ENCODE measurements at regions not wholly inside any gene's neighbourhood (a gene's known extent, or its start where the extent isn't known, plus 50 kb on each side); places are given as distances from the start of the nearest gene placed in this dataset.

DNA sequence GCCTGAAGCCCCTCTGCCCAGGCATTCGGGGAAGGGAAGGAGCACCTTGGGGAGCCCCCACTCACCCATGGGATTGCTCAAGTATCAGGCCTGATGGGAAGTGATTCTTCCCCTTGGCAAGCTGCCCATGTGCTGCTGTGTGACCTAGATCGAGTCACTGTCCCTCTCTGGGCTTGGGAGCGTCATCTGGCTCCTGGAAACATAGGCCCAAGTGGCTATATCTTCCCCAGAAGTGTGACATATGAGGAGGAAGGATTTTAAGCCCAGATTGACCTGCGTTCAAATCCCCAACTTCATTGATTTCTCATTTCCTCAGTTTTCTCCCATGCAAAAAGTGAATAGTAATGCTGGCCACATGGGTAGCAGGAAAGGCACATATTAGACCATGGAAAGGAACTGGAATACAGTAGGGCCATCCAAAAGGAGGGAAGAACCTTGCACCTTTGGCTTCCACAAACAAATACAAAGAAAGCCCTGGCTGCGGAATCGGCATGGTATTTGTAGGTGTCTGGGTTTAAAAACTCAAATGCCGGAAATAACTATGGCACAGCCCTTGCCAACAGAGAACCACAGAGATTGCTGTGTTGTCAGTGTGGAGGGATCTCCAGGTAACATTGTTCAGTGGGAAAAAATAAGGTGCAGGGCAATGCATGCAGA is 169.5 kb upstream of the ZMIZ1 start:
- DNase-seq, result peak; percentile 24

DNA sequence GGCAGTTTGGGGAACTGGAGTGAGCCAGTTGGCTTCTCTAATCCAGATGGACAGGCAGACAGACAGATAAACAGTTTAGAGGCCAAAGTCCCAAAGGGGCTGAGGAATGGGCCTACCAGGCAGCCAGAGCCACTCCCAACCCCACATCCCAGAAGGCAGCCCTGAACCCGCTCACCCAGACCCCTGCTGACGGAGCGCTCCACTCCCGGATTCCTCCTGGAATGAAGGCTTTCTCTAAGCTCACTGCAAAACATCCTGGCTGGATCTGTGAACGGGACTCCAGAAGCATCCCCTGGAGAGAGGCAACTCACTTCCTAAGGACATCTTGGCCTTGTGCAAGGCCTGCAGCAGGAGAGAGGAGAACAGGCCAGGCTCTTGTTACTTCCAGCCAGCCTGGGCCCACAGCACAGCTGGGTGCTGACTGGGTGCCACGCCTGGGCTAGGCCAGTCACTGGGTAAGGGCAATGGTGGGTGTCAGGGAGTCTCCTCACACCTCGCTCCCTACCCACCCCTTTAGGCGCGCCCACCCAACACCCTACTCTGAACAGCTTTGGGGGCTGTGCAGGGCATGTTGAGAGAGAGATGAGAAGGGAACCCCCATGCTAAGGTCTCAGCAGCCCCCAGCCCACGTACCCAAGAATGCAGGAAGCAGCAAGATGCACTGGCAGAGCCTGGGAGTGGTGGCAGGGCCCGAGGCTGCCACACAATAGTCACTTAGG is 168.6 kb upstream of the ZMIZ1 start:
- peak; percentile 61 for DNase-seq

DNA sequence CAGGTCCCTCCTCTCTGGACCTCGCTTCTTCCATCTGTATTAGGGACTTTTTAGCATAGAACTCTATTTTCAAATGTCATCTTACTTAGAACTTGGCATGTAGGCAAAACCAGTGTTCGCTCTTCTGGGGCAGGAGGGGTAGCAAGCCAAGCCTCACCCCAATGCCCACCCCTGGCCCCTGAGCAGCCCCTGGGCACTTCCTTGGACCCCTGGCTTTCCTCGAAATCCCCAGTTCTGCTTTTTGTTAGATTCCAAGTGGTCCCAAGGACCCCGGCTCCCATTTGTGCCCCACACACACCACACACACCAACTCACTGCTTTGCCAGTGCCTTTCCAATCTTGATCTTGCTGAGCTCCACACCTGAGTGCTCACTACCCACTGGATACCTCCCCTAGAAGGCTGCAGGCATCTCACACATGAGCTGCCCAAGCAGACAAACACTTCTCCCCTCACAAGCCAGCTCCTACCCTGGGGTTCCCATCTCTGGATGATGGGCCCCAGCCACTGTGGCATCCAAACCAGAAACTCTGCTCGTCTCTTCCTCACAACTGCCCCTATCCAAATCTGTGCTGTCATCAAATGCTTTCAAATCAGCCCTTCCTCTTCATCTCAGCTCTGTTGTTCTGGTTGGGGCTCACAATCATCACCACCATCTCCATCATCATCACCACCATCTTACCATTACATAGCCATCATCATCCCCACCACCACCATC is 167.9 kb upstream of the ZMIZ1 start:
- DNase-seq, result peak; percentile 19

DNA sequence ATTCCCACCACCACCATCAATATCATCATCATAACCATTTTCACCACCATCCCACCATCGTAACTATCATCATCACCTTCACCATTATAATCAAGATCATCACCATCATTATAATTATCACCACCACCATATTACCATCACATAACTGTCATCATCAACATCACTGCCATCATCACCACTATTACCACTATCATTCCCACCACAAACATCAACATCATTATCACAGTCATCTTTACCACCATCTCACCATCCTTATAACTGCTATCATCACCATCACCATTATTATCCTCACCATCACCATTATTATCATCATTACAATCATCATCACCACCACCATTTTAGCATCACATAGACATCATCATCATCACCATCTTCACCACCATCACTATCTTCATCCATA is 167.1 kb upstream of the ZMIZ1 start:
- no peak for DNase-seq

DNA sequence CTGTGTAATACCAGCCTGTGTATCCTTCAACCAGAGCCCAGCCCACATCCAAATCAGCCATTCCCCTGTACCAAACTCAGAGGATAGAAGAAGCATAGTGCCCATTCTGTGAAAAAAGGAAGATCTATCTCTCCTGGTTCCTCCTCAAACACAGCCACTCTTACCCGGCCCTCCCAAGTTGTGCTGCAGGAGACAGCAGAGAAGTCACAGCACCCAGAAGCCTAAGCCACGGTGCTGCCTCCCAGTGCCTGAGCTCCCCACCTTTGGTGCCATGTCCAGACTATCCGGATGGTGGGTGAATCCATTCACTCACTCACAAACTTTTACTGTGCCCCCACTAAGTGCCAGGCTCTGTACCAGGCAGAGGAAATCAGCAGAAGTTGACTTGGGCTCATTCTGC is 166.0 kb upstream of the ZMIZ1 start:
- peak; percentile 22 for DNase-seq

DNA sequence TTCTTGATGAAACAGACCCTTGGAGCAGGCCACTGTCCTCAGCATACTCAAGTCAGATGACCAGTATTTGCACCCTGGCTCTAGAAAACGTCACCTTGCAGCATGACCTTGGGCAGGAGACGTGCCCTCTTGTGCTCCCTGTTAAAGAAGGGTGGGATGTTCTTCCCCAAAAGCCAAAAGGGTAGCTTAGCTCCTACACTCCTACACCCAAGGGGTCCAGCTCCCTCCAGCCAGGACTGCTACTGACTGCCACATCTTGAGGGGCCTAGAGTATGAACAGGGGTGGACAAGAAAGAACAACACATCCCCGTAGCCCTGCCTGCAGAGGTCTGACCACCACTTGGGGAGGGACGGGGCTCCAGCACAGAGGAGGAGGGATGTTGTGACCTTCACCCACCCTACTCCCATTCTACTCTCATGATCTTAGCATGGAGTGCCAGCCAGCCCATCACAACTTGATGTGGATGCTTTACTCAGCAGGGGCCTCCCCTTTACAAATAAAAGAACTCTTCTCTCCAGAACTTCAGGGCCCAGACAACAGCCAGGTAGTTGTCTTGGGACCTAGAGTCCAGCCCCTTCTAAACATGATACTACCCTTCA is 165.3 kb upstream of the ZMIZ1 start:
- peak; percentile 30 for DNase-seq

DNA sequence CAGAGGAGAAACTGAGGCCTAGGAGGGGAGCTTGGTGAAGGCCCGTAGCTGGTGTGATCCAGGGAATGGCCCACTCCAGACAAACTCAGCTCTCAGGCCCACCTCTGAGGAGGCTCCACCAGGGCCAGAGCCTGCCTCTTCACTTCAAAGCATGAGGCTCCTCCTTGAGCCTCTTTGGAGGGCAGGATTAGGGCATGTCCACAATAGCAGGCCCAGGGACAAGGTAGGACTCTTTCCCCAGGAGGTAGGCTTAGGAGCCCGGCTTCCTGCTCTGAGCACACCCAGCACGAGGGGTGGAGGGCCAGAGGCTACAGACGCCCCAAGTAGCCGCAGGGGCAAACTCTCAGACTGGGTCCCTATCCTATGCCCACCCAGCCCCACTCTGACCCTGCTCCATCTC is 164.6 kb upstream of the ZMIZ1 start:
- DNase-seq, result peak; percentile 12

DNA sequence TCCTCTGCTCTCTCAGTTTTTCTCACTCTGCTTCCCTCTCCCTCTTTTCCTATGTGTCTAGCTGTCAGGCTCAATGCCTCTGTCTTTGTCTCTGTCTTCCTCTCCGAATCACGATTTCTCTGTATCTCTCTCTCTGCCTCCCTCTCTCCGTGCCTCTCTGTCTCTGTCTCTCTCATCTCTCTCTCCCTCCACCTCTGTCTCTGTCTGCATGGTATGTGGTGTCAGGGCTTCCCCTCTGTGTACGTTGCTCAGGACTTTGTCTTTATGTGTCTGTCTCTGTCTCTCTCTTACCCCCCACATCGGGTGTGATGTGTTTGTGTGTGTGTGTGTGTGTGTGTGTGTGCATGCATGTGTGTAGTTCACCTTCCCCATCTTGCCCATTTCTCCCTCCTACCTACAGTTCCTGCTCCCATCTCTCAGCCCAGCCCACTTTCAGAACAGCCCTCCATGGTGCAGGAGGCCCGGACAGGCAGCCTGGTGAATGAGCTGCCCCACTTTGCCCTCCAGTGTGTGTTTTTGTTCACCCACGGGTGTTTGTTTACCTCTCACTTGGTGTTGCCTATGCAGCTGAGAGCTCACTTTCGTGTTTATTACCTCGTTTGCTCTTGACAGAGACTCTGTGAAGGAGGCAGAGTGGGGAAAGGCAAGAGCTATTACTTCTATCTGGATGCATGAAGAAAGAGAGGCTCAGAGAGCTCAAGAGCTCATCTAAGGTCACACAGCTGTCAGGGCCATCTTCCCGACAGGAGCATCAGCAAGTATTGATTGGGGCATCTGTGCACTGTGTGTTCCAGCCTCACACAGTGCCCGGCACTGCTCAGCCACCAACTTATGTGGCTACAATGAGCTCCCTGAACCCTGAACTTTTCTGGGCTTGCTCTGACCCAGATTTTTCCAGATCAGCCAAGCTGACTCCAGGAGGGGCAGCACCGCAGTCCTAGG is 163.5 kb upstream of the ZMIZ1 start:
- peak; percentile 22 for DNase-seq

DNA sequence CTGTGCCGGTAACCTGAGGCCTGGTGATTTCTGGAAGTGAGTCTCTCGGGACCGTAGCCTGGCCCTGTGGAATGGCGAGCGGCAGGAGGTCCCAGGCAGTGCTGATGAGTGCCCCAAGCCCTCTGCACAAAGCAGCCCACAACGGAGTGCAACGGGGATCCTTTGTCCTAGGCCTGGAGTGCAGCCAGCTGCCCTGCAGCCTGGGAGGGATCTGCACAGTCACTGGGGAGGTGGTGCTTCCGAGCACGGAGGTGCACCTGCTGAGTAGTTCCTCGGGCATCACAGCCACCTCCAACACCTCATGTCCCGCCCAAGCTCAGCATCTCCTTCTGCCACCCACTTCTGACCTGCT is 162.8 kb upstream of the ZMIZ1 start:
- DNase-seq, result peak; percentile 4

DNA sequence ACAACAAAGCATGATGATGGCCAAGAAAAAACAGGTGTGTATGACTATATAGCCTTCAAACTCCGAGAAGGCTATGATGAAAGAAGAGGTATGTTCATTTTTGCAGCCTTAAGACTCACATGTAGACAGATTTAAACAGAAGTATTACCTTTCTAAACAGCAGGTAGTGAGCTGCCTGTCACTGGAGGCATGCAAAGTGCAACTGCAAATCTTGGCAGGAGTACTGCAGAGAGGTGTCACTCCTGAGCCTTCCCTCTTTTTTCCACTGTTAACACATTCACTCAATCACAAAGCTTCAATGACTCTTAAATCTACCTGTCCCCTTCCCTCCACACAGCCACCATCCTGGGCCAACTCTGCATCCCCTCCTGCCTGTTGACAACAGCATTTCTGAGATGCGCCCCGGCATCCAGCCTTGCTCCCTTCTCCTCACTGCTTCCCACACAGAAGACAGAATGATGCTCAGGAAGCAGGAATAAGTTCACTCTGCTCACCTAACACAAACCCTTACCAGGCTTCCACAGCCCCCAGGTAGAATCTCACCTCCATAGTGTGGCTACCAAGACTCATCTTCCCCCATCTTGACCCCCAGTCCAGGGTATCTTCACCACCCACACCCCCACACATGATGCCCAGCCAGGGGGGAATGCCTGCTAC is 161.9 kb upstream of the ZMIZ1 start:
- peak; percentile 31 for DNase-seq

DNA sequence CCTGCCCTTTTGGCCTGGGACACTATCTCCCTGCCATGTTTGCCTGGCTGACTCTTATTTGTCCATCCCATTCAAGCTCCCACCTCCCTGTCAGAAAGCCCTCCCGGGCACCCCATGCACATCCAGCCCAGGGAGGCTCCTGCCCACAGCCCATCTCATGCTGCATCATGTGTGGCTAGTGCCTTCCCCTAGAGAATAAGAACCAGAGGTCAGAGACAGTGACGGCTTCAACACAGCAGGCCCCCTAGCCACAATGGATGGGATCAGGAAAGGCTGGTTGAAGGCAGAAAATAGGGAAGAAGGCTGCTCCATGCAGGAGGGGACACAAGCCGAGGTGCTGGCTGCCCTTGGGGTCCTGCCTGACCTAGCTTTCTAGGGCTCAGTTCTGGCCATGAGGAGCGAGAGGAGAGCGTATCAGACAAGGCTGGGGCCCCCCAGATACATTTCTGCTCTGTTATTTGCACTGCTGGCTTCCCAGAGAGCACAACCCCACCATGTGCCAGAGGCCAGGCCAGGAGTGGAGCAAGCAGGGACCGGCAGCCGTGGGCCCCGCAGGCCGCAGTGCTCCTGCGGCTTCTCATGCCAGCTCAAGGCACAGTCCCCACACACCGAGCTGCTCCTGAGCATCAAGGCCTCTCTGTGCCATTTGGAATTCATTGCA is 161.1 kb upstream of the ZMIZ1 start:
- peak; percentile 46 for DNase-seq

DNA sequence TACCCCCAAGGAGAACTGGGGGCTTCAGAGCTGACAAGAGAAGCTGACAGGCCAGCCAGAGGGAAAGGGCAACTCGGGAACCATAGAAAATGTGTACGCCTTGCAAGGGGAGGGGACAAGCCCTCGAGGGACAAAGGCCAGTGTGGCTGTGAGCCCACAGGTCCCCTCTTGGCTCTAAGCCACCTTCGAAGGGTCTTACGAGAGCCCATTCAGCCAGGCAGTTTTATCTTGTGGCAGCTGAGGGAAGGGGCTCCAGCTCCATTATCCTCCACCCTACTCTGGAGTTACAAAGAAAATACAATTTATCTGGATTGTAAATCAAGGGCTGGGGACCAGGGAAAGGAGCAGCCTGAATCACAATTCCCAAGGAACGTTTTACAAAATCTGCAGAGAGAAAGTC is 159.5 kb upstream of the ZMIZ1 start:
- no peak for DNase-seq

DNA sequence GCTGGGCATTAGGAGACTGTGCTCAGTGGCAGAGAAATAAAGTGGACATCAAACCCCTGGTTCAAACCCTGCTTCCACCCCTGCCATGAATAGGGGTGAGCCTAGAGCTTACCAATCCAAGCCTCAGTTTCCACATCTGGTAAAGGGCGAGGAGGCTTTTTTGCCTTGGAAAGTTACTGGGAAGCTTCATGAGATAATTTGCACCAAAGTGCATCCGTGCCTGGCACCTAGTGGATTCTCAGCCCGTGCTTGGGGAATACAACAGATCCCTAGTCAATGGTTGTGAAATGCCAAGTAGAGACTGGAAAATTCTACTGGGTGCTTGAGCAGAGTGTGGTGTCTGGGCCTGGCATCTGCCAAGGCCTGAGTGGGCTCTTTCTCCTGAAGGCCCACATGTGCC is 158.7 kb upstream of the ZMIZ1 start:
- DNase-seq, result no peak

DNA sequence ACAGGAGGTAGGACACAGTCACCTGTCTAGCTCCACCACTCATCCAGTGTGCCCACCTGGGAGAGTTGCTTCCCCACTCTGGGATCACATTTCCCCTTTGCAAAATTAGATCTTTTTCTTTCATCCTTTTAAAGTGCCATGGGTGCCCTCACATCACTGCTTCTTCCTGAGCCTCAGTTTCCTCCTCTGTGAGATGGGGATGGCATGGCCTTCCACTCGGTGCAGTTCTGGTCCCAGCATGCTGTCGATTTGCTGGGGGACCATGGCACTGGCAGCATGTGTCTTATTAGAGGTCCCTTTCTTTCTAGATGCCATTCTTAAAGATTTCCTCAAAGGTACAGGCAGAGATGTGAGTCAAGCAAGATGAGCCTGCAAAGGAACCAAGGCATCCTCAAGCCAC is 158.3 kb upstream of the ZMIZ1 start:
- no peak for DNase-seq

DNA sequence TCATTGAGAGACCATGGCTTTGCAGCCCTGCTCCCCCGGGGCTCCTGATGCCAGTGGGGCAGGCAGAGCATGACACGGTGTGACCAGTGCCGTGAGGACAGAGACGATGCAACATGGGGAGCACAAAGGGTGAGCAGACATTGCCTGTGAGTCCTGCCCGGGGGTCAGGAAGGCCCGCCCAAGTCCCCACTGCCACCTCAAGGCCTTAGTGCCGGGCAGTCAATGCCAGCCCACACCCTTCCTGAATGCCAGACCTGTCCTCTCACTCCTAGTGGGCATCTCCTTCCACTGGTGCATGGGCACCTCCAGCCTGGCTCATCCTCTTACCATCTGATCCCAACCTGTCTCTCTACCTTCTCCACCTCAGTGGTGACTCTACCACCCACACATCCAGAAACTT is 157.9 kb upstream of the ZMIZ1 start:
- DNase-seq, result no peak

DNA sequence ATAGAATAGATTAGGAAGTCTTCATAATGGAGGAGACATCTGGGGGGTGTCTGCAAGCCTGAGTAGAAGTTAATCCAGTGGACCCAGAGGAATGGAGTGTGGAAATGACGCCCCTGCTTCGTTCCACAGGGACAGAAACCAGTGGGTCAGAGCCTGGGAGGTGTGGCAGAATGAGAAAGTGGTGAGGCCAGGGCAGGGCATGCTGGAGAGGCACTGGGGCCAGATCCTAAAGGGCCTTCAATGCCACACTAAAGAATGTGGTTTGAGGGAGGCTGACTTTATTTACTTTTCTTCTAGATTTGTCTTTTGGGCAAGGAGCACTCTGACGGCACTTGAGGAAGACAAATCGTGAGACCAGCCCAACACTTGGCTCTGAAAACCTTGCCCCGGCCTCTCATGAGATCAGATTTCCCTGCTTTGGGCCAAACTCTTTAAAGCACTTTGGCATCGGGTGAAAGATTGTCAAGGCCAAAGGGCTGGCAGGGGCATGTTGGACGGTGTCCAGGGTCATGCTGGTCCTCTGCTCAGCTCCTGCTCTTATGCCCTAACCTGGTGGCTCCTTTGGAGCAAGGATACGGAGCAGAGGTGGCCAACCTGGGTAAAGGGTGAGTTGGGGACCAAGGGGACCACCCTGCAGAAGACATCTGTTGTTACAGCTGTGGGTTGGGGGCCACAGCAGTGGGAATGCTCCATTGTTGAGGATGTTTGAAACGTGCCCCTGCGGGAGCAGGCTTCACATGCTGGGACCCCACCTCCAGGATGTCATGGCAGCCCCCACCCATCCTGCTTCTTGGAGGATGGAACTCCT is 157.0 kb upstream of the ZMIZ1 start:
- DNase-seq, result no peak

DNA sequence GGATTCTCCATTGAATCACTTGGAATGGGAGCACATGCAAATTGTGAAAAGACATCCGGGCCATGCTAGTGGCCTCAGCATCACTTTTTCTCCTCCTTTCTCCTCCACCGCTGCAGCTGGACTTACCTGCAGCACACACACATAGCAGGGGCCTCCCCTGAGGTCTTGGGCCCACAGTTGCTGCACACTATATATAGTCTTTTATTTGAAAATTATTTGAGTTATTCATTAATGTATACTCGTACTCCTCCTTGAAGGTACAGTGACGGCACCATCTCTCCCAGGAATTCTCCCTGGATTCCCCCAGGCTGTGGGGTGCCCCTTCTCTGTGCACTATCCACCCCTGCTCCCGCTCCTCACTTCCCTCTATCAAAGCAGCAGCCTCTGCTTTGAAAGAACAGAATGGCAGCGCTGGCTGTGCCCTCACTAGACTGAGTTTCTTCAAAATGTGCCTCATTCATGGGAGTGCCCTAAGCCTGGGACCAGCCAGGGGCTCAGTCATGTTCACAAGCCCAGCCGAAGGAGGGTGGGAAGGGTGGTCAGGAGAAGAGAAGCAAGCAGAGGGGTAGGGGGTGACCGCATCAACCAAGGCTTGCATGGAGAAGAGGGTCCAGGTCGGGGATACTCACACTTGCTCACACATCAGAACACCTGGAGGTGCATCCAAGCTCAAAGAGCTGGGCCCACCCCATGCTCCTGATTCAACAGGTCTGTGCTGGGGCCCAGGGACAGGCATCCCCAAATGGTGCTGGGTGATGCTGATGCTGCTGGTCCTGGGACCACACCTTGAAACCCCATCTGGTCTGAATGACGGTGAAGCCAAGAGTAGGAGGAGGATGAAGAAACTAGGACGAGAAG is 156.2 kb upstream of the ZMIZ1 start:
- no peak for DNase-seq

DNA sequence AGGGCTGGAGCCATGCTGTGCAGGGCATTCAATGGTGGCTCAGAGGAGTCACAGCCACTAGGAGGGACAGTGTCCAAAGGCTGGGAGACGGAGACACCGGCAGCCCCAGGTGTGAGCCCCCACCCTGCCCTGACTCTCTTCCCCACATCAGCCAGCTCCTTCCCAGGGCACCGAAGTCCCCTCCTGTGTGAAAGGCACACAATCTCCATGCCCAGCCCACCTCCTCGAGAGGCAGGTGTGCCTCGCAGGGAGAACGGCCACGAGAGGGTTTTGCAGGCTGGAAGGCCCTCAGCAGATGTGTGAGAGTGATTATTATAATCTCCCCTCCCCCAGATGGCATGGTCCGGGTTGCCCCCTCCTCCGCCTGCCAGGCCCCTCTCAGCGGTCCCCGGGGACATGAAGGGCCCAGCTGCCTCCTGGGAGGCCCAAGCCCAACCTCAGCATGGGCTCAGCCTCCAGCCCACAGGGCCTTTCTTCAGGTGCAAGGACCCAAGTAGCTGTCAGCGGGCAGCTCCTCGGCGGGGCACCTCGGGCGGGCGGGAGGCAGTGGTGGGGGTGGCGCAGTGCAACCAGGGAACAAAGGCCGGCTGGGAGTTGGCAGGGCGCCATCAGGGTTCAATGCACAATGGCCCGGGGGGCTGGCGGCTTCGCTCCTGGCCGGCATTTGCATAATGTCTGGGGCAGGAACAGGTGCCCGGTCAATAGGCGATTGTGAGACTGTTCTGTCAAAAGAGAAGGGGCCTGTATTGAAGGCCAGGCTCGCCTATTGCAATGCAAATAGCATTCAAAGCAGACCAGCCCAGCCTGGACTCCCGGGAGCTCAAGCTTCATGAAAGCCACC is 155.3 kb upstream of the ZMIZ1 start:
- no peak for DNase-seq

DNA sequence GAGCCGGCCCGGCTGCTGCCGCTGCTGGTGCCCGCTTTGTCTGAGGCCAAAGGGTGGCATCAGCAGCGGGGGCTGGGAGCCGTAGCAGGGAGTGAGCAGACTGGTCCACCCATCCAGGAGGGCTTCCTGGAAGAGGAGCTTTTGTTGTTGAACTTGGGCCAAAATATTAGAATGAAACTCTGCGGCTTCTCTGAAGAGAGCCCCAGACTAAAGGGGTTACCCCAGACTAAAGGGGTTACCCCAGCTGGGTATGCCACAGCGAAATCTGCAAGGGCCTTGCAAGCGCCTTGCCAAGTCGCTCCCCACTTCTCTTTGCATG is 154.7 kb upstream of the ZMIZ1 start:
- no peak for DNase-seq
